Panc1 (cell line): ENCODE measurements at regions not wholly inside any gene's neighbourhood (a gene's known extent, or its start where the extent isn't known, plus 50 kb on each side); places are given as distances from the start of the nearest gene placed in this dataset.

Experiments
- CTCF ChIP-seq: fragments of 450-650 bp; IDR thresholded peaks from 2 replicates; pipeline ENCODE4 v1.5.1; 2017; ENCODE audit warnings: mild to moderate bottlenecking
- REST ChIP-seq, 2 experiments: IDR thresholded peaks; 2 replicates each; pipeline ENCODE4 v1.6.1; 2011 to 2012; ENCODE audit warnings: low read depth in 2 of 2, control low read depth in 1 of 2, low read length in 1 of 2, mild to moderate bottlenecking in 1 of 2, moderate library complexity in 1 of 2; ENCODE audit not compliant: insufficient read depth in 1 of 2

- TF ChIP-seq REST (IDR thresholded peaks at IDR 0.05; ENCODE audit: insufficient read depth in 1 of 2, low read depth in 2 of 2, low read length in 1 of 2) (no peak), CTCF (no peak)
Observed at GRCh38 chr2:234235191-234235590, 184.7 kb downstream of the SPP2 start.
